Keratinocyte (primary cell): ENCODE measurements at regions not wholly inside any gene's neighbourhood (a gene's known extent, or its start where the extent isn't known, plus 50 kb on each side); places are given as distances from the start of the nearest gene placed in this dataset.

ENCODE experiments used
- CTCF ChIP-seq, 3 experiments: IDR thresholded peaks in 1 of 3; conservative IDR thresholded peaks in 1 of 3; optimal IDR thresholded peaks in 1 of 3; 2 replicates in 2 of 3; 3 replicates in 1 of 3; pipeline versions ENCODE3 to v1.5.1; 2011; ENCODE audit warnings: low read length in 3 of 3, mild to moderate bottlenecking in 3 of 3, moderate library complexity in 2 of 3, control low read depth in 1 of 3, inconsistent platforms in 1 of 3; ENCODE audit not compliant: insufficient read depth in 2 of 3; ENCODE audit errors: extremely low read depth in 1 of 3
- EZH2 ChIP-seq: IDR thresholded peaks from one replicate; pipeline ENCODE4 v1.6.1; 2012; ENCODE audit warnings: inconsistent platforms, mild to moderate bottlenecking, low read length, moderate library complexity

GRCh38 chr5:113776168-113776567 lies 262.7 kb downstream of the YTHDC2 start:
- TF ChIP-seq CTCF (optimal IDR thresholded peaks at IDR 0.05 in 1 of 3, IDR thresholded peaks at IDR 0.05 in 1 of 3, conservative IDR thresholded peaks at IDR 0.05 in 1 of 3; ENCODE audit: extremely low read depth in 1 of 3, insufficient read depth in 2 of 3, low read length in 3 of 3) (no peak), EZH2 (no peak)
